H1 (cell line): ENCODE measurements at regions not wholly inside any gene's neighbourhood (a gene's known extent, or its start where the extent isn't known, plus 50 kb on each side); places are given as distances from the start of the nearest gene placed in this dataset.

ENCODE experiments used
- CHD1 ChIP-seq: IDR thresholded peaks from 2 replicates; pipeline ENCODE4 v1.6.1; 2012; ENCODE audit warnings: low read depth, low read length, improper control_type of control experiment
- EP300 ChIP-seq, 2 experiments: IDR thresholded peaks; 1 replicate in 1 of 2; 2 replicates in 1 of 2; pipeline ENCODE4 v1.6.1; 2011 to 2012; ENCODE audit warnings: low read depth in 2 of 2, low read length in 2 of 2, mild to moderate bottlenecking in 2 of 2, borderline replicate concordance in 1 of 2, inconsistent platforms in 1 of 2, moderate library complexity in 1 of 2
- EZH2 ChIP-seq: fragments of 200-600 bp; sonication (generic); IDR thresholded peaks from 2 replicates; pipeline ENCODE4 v1.7.1; 2012; ENCODE audit warnings: low read depth, mild to moderate bottlenecking, moderate library complexity, low read length, inconsistent platforms; ENCODE audit not compliant: severe bottlenecking
- POLR2A ChIP-seq, 2 experiments: IDR thresholded peaks; 1 replicate in 1 of 2; 2 replicates in 1 of 2; pipeline ENCODE4 v1.6.1; 2011; ENCODE audit warnings: low read depth in 2 of 2, low read length in 2 of 2, mild to moderate bottlenecking in 2 of 2; ENCODE audit errors: control extremely low read depth in 1 of 2
- RNF2 ChIP-seq: fragments of 200-900, 300-1000 bp; sonication (generic); IDR thresholded peaks from 2 replicates; pipeline ENCODE4 v1.7.1; 2016; ENCODE audit warnings: borderline replicate concordance, low read depth, mild to moderate bottlenecking, antibody characterized with exemption, low read length; ENCODE audit not compliant: poor library complexity, severe bottlenecking; ENCODE audit errors: missing control alignments
- SRF ChIP-seq: IDR thresholded peaks from 2 replicates; pipeline ENCODE4 v1.6.1; 2011; ENCODE audit warnings: mild to moderate bottlenecking, low read depth, low read length, moderate library complexity
- TEAD4 ChIP-seq: IDR thresholded peaks from 2 replicates; pipeline ENCODE4 v1.6.1; 2012; ENCODE audit warnings: low read depth, low read length, inconsistent platforms, mixed read lengths
- TF ChIP-seq, protein P1 (sequence below): IDR thresholded peaks from 2 replicates; pipeline ENCODE4 v1.6.1; 2012; ENCODE audit warnings: inconsistent platforms

GRCh38 chr12:42761601-42762350 is 172.2 kb upstream of the PRICKLE1 start (continued):
- TF ChIP-seq EP300 (IDR thresholded peaks at IDR 0.05; ENCODE audit: borderline replicate concordance in 1 of 2, low read depth in 2 of 2, low read length in 2 of 2) (no peak), EZH2 (no peak), POLR2A (IDR thresholded peaks at IDR 0.05; ENCODE audit: control extremely low read depth in 1 of 2, low read depth in 2 of 2, low read length in 2 of 2) (no peak), SRF (no peak), RNF2 (no peak), CHD1 (no peak), TEAD4 (no peak)
- TF ChIP-seq, protein P1, sequence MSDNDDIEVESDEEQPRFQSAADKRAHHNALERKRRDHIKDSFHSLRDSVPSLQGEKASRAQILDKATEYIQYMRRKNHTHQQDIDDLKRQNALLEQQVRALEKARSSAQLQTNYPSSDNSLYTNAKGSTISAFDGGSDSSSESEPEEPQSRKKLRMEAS: no peak
